HL-60/S4 (cell line): ENCODE measurements at regions not wholly inside any gene's neighbourhood (a gene's known extent, or its start where the extent isn't known, plus 50 kb on each side); places are given as distances from the start of the nearest gene placed in this dataset.

Experiments used
- in situ Hi-C: fragments of 300-500 bp; cut with MboI; formaldehyde crosslinking; loops from 2 replicates; pipeline ENCODE4 v1.14.3; 2022; ENCODE audit warnings: low sequenced_read_pairs

DNA sequence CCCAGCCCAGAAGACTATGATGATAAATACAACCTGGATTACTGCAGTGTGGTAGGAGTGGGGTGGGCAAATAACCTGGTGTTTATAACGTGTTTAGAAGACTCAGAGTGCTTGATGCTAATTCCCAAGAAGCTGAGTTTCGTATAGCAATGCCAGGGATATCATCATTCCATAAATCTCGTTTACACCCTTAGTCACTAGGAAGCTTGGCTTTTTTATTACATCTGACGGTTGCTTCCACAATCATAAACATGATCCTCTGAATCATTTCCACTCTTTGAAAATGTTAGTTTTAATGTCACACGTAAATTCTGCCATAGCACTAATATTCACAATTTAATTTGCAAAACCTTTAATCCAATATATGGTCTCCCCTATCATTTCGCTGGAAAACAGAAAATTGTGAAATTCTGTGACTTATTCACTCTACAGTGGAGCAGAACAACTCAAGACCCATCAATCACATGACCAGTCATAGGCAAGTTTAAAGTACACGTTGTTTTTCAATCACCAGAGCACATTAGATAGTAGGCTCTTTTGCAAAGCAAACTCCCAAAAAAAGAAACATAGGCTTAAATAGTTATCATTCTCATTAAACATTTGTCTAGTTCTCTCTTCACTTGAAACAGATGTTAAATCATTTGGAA is 321.0 kb downstream of the LTN1 start:
- in situ Hi-C loops = no loop called here

DNA sequence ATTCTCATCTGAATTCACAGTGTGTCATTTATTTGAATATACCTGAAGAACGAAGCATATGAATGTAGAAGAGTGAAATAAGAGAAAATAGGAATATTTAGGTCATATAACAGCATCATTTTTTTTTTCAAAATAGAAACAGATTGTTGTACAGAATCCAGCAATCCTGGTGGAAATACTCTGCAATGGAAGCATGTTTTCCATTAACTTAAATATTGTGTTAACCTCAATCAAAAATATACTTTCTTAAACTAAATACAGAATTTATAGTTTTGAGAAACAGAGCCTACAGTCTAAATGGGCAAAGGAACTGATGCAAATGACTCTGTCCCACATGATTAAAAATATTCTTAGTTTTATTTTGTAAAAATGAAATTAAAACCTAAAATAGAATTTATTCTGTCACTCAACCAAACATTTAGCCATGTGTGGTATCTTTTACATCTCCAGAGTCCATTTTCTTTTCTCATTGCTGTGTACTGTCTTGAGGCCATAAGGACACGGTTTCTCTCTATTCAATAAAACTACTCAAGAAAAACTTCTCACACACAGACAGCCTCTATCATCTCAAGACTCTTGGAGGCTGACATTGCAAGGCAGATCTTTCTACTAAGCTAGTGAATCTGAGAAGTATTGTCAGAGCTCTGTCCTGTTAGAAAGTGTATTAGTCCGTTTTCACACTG is 322.6 kb downstream of the LTN1 start:
- in situ Hi-C loops = no loop called here

DNA sequence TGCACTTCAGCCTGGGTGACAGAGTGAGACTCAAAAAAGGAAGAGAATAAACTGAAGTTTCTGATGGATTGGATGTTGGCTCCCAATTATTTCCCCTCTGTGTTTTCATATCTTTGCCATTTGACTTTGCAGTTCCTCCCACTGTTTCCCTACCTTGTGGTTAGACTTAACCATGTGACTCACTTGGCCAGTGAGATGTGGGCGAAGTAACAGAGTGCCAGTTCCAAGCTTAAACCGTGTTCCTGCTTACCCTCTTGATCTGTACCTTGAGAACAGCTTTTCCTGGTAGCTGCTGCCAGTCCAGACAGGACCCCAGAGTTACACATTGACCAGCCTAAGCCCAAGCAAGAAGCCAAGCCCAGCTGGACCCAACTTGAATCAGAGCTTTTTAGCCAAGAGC is 323.4 kb downstream of the LTN1 start:
- in situ Hi-C loops = no loop called here

DNA sequence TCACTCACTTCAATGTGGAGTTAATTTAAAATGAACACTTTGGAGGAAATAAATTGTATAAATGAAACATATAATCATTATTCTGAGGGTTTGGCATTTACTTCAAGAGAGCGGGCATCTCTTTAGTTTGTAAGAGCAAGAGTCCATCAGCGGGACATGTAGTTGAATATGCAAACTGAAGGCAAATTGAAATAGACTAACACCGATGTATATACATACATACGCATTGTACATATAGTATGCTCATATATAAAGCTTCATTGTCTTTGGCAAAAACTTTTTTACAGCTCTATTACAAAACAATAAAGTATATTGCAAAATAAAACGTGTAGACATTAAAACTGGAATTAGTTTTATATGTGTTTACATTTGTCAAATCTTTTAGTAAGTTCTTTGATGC is 328.9 kb downstream of the LTN1 start:
- in situ Hi-C loops = no loop called here

DNA sequence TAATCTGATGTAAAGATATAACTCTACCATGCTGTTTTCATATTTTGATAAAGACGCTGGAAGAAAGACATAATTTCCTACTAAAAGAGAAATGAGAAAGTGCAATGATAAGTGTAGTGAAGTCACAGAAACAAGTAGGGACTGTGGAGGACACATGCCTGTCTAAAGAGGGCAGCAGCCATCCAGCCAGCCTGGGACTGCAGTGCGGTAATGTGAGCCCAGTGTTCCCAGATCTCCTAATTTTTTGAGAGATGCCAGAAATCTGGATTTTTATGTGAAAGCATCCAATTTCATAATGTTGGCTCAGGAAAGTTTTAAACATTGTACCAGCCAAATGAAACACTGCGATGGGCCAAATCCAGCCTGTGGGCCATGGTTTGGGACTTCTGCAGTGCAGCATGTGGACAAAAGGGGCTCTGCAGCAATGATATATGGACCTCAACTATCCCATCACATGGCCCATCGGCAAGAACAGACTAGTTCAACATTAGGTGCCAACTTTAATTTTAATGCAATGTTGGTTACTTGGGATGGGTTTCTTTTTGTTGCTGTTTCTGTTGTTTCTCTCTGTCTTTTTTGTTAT is 329.5 kb downstream of the LTN1 start:
- in situ Hi-C loops = no loop called here

DNA sequence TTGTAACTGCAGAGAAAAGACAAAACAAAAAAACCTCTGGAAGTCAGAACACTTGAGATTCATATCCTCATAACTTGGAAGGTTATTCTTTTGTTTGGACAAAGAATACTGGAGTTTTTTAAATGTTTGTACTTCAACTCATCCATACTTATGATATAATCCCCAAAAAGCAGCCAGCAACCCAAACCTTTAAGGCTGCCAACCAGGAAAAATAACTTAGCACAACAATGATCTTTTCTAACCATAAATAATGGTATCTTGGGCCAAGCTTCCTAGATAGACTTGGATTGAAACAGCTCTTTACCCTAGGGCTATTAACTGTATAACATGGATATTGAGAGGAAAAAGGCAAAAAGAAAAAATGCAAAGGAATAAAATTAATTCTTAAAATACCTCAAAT is 335.1 kb downstream of the LTN1 start:
- in situ Hi-C loops = no loop called here

DNA sequence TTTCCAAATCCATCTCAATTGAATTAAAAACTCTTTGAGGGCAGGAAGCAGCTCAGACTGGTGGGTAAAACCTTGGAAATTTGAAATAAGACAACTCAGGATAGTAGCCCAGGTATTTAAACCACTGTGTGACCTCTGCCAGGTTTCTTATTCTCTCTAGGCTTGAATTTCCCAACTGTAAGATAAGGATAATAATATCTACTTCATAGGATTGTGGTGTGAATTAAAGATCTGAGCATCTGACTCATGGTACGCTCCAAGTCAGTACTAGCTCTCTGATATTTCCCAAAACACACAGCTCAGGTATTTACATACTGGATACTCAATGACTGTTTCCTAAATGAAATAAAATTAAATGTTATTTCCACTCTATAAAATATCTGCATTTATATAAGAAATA is 337.2 kb downstream of the LTN1 start:
- in situ Hi-C loops = no loop called here

DNA sequence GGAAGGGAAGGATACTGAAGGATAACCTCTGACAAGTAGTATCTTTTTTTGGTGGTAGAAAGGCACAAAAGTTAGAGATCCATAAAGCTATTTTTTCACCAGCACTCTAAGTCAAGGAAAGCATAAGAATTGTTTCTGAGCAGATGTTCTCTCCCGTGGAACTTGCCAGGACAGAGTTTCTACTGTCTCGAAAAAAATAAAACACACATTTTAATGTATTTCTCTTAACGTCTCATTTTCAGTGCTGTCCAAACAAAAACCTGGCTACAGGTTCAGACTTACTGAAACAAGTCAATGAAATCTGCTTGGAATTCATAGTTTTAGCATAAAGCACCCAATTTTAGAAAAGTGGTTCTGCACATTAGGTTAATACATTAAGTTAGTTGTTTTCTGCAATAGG is 338.3 kb downstream of the LTN1 start:
- in situ Hi-C loops = no loop called here

DNA sequence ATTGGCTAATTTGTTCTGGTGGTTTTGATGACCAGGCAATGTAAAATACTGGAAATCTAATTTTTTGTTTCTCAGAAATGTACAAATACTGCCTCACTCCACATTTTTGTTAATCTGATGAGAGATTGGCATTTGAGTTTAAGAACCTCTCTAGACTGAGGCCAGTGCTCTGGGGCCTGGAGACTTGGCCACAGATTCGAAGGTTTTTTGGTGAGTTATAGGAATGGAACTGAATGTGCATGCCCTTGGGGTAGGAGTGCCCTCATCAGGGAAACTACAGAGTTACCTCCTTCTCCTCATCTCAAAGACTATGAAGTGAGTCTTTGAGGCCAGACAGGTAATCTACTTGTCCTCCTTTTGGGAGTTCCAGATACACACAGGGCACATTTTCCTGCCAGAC is 347.9 kb downstream of the LTN1 start:
- in situ Hi-C loops = no loop called here

DNA sequence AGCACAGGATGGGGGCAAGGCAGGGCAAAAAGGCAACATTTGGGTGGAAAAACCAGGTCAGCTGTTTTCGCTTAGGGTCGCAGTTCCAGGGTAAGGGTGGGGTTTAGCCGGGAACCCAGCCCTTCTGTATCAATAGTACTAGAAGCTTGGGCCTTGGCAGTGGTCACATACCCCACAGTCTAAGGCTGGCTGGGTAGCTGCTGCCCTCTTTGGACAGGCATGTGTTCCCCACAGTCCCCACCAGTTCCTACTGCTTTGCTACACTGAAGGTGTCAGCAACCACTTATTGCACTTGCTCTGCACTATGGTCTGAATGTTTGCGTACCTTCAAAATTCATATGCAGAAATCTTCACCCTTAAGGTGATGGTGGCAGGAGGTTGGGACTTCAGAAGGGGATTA is 349.8 kb downstream of the LTN1 start:
- in situ Hi-C loops = no loop called here

DNA sequence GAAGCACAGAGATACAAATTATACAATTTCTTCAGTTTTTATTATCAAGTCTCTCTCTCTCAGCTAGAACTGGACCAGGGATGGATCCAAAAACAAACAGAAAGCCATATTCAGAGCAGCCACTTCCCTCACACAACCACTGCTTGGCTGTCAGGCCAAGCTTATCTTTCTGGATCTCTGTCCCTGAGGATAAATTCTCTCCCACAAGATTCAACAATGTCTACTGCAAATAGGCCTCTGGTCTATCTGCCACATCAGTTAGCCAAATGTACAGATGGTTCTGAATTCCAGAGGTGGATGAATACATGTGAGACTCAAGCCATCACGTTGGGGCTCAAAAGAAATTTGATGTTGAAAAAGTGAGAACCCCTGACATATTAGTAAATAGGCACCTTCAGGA is 350.9 kb downstream of the LTN1 start:
- in situ Hi-C loops = no loop called here

DNA sequence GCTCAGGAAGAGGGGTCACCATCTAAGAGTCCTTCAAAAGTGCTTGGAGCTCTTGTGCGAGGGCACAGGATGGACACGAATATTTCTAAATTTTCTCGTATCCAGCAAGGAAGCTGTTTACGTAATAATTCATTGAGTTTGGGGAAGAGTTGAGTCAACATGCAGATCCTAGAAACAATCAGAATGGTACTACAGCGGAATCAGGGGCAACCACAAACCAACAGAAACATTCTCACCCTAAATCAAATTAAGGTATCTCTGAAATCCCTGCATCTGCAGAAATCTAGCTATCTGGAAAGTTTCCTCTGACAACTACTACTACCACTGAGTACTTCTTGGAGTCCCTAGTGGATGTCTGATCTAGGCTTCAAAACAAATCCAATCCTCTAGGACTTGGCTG is 352.4 kb downstream of the LTN1 start:
- in situ Hi-C loops = no loop called here

DNA sequence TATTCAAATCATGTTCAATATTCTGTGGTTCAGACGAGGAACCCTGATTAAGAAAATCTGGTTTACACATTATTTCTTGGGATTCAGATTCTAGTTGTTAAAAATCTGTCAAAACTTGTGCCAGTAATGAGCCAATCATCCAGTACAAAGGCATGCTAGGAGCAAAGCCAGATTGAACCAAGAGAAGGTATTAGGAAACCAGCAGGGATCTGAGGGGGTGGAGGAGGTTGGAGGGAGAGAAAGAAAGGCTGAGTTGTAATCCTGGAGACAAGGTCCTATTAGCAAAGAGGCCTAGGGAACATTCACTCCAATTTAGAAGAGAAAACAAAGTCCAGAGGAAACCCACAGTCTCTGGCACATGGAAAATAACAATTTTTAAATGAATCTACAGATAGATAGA is 352.9 kb downstream of the LTN1 start:
- in situ Hi-C loops = no loop called here

DNA sequence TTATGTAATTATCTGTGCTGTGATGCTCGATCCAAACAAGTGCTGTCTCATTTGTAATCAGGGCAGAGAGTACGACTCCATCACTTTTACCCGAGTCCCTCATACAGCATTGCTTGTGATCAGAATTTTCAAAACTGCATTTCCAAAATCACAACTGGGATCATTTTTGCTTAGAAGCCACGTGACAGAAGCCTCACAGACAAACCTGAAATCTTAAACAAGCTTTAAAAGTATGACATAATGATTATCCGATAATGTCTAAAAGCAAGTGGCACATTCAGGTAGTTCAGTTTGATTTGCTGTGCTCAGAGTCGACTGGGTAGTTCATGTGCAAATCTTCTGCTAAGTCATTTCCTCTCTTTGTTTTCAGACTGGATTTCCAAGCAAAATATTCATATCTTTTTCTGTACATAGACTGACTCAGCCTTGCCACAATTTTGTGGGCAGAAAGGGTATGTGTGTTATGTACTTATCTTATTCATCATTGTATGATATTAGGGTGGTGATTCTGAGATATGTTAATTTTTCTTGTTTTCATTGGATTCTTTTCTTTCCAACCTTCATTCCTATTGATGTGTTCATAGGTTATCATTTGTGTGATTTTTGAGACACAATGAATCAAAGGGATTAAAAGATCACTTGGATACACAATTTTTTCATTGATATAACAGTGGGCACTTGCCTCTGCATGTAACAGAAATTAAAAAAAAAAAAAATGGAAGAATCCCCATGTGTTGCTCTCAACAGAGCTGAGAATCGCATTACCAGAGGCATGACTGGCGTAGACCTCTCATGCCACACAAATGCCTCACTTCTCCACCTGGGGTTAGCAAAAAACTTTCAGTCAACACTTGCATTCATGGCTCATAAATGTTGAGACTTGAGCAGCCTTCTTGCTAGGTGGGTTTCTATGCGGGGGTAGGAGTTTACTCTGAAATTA is 355.7 kb downstream of the LTN1 start:
- in situ Hi-C loops = no loop called here

DNA sequence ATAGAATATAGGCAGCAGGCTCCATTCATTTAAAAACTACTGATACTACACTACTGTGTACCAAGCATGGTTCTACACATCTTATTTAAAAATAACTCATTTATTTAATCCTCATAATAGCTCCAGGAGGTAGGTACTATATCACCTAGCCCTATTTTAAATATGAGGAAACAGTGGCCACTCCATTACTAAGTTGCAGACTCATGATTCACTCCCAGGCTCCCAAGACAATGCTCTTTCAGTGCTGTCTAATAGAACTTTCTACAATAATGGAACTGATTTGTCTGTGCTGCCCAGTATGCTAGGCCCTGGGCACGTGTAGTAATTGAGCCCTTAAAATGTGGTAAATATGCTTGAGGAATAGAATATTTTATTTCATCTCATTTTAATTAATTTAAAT is 357.1 kb downstream of the LTN1 start:
- in situ Hi-C loops = no loop called here

DNA sequence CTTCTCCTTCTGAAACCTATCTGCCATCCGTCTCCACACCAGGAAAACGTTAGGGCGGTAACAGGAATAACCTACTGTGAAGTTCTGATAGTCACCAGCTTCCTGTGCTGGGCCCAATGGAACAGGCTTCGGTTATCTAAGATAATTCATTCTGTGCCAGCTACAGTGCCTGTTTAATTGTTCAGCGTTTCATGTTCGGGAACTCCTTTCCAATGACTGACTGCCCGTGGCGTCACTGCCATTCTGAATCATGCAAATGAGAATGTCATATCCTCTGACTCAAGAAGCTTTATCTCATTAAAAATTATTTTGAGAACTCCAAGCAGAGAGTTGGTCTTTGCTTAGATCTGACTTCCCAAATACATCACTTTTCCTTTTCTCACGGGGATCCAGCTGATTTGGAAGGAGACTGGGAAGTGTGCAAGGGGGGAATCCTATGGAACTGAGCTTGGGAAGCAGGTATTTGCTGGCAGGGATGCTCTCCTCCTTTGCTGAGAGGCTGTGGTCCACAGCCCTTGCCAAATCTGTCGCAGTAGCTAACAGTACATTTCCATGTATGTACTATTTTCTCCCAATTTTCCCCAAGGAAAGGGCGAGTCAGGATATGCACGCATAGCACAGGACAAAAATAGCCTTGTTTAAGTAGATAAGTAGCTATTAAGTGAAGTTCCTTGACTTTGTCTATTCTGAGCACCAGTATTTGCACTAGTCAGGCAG is 358.7 kb downstream of the LTN1 start:
- in situ Hi-C loops = no loop called here

DNA sequence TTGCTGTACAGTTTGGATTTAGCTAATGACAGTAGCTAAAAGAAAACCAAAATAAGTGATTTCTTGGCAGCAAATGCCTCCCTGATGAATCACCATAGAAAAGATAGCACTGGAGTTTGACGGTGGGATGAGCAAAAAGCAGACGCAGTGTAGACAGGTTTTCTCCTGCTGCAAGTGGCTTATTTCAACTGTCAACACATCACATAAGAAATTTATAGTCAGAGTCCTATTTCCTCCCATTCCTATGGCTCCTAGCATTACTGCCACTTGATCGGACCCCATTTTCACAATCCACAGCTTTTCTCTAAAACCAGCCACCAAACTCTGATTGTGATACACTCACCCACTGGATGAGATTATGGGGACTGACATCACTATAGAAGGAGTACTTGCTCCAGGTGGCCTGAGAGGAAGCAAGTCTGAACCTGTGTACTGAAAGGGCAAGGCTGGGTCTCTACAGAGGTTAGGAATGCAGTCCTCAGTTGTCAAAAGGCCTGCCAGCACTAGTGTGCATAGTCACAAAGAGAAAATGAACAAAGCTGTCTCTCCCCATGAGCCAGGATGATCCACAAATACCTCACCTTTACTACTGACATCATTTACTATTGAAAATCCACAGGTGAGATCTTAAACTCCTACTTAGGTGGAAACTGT is 359.8 kb downstream of the LTN1 start:
- in situ Hi-C loops = no loop called here

DNA sequence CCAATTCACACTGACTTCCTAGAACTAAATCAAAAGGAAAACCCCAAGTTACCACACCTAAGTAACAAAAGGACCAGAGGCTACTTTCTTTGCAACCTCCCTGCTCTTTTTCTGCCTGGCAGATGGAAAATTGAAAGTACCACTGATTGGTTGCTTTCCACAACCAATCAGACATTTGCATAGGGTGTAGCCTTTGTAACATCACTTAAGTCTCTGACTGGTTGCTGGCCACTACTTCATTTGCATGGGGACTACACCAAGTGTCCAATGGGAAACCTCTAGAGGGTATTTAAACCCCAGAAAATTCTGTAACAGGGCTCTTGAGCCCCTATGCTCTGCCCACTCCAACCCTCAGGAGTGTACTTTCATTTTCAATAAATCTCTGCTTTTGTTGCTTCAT is 365.0 kb downstream of the LTN1 start:
- in situ Hi-C loops = no loop called here

DNA sequence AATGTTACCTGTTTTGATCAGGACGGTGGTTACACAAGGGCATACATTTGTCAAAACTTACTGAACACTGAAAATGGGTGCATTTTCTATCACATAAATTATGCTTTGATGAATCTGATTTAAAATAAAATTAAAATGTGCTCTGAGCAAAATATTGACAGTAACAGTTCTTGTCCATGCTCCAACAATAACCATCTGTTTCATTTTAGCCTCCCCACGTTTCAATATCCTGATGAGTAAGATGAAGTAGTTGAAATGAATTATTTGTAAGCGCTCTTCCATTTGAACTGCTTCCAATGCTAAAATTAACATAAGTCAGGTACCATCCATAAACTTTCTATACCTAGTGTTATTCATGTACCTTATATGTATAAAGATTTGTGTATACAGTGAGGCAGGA is 365.4 kb downstream of the LTN1 start:
- in situ Hi-C loops = no loop called here

DNA sequence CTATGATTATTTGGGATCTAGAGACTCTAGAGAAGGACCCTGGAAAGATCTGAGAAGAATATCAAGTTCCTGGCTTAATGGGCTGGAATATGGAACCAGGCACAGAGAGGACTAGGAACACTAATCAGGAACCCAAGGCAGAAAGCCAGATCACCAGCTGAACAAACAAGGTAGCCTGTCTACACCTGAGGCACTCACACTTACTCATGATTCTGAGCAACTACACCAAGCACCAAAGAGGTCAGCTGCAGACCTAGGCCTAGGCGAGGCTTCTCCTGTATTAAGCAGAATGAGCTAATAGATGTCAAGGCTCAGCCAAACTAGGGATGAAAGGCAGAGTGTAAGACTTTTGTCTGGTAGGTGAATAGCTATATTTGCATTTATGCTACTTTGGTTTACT is 368.1 kb downstream of the LTN1 start:
- in situ Hi-C loops = no loop called here
